Hematopoietic multipotent progenitor cell treated with erythropoietin and hydrocortisone succinate and interleukin-3 and kit ligand, for 6 days (in vitro differentiated cells): ENCODE measurements at regions not wholly inside any gene's neighbourhood (a gene's known extent, or its start where the extent isn't known, plus 50 kb on each side); places are given as distances from the start of the nearest gene placed in this dataset.
"Not testable (repeated sequence)": the region's sequence is repeated elsewhere in the genome, so short reads cannot be mapped to it uniquely, and the experiment has no call there.

Experiments
- DNase-seq: peaks from one replicate; pipeline ENCODE4 v3.0.0-alpha.2; 2015

DNA sequence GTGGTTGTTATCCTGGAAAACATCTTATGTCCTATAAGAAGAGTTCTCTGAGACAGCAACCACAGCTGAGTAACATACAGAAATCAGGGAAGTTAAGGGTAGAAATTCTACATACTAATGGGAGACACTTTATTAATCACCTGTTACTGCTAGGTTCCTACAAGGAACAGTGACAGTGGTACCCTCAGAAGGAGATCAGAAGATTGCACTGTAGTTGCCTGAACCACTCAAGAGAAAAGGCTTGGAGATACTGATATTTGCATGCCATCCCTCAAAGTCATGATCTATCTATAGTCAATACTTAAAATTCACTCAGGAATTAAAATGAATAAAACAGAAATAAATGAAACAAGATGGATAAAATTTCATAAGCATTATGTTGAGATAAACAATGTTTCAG, 136.0 kb downstream of the LMLN start:
- DNase-seq = no peak

DNA sequence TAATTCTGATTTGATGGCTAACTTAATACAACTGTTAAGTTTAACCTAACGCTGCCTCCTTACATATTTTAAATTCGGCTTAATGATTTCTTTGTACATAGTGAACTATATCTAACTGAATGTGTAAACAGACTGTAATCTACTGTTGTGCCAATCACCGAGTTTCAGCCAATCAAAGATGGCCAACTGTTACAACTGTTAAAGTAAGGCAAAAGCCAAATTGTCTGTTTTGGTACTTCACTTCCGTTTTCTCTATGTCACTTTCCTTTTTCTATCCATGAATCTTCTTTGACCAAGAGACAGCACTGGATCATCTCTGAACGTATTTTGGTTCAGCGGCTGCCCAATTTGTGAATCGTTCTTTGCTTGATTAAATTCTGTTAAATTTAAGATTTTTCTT, 137.0 kb downstream of the LMLN start:
- DNase-seq = no peak

DNA sequence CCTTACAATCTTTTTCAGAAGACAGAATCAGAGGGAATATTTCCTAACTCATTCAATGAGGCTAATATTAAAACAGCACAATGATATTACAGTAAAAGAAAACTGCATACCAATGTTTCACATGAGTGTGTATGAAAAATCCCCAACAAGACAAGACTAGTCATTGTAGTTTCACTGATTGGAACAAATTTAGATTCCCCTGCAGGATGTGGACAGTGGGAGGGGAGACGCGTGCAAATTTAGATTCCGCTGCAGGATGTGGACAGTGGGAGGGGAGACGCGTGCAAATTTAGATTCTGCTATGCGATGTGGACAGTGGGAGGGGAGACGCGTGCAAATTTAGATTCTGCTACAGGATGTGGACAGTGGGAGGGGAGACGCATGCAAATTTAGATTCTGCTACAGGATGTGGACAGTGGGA, 138.7 kb downstream of the LMLN start:
- DNase-seq = not testable (repeated sequence)

GRCh38 chr3:198103070-198103469, 143.1 kb downstream of the LMLN start:
- not testable (repeated sequence) for DNase-seq

GRCh38 chr3:198106265-198106664, 146.2 kb downstream of the LMLN start:
- no peak for DNase-seq

DNA sequence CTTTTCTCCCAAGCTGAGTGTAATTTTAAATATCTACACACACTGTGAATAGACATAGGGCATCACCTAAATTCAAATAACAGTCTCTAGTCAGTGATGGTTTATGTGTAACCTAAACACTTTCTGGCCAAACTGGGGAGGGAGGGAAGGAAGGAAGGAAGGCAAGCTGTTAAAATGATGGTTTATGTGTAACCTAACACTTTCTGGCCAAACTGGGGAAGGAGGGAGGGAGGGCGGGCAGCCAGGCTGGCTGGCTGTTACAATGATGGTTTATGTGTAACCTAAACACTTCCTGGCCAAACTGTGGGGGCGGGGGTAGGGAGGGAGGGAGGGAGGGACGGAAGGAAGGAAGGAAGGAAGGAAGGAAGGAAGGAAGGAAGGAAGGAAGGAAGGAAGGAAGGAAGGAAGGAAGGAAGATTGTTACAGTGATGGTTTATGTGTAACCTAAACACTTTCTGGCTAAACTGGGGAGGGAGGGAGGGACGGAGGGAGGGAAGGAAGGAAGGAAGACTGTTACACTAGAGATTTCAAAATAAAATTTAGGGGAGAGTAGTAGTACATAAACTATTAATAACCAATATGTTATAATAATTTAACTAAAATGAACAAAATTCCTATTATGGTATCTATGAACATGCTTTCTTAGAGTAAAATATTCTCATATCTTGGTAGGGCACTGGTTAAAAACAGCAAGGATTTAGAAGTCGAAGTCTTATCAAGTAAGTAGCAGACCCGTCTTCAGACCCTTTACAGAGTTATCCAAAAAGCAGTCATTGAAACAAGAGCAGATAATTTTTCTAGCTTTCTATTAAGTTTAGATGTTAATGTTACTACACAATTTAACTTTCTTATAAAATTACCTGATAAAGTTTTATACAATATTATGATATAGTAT, 148.1 kb downstream of the LMLN start:
- peak; percentile 26 for DNase-seq

GRCh38 chr3:198109883-198110282, 149.9 kb downstream of the LMLN start:
- DNase-seq = no peak

- no peak for DNase-seq
These were observed 152.0 kb downstream of the LMLN start for GRCh38 chr3:198112031-198112430.

DNA sequence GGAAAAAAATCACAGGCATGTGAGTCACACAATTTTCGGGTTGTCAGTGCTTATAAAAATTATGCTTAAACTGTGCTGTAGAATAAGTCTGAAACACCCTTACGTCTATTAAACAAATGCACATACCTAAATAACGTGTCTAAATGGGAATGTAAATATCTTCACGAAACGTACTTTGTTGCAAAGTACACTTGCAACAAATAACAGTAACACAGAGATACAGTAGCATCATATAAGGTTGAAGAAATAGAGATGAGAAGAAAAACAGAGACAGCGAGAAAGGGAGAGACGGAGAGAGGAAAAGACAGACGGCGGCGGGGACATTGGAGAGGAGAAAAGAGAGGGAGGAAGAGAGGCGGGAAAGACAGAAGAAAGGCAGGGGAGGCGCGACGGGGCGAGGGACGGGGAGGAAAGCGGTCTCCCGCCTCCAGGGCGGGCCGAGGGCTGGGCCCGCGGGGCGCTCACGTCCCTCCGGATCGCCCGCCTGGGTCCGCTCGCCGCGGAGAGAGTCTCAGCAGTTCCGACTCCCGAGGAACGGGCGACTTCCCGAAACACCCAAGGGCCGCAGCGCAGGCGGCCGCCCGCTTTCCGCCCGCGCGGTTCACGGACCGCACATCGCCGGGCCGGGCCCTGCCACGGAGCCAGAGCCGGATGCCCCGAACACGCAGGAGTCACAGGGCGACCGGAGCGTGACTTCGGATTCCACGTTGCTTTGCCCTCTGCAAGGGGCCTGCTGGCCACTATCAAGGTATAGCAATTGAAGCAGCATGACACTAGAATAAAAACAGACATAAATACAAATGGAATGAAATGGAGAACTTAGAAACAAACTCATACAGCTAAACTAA, 153.4 kb downstream of the LMLN start:
- DNase-seq = peak; percentile 22

- not testable (repeated sequence) for DNase-seq
These were observed 154.5 kb downstream of the LMLN start for GRCh38 chr3:198114516-198114915.

DNA sequence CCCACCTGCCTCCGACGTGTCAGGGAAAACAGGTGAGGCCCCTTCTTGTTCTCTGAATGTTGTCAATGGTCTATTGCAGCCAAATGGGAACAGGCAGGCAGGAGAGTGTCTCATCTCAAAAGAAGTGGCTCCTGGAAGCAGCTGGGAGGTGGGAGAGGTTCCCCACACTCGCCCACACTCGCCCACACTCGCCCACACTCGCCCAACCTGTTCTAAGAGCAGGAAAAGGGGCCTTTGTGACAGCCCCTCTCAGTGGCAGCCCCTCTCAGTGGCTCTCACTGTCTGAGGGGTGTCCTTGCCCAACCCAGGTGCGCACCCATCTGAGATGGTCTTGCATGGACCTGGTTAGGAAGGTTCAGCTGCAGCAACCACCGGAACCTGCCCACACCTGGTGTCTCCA, 162.2 kb downstream of the LMLN start:
- not testable (repeated sequence) for DNase-seq

DNA sequence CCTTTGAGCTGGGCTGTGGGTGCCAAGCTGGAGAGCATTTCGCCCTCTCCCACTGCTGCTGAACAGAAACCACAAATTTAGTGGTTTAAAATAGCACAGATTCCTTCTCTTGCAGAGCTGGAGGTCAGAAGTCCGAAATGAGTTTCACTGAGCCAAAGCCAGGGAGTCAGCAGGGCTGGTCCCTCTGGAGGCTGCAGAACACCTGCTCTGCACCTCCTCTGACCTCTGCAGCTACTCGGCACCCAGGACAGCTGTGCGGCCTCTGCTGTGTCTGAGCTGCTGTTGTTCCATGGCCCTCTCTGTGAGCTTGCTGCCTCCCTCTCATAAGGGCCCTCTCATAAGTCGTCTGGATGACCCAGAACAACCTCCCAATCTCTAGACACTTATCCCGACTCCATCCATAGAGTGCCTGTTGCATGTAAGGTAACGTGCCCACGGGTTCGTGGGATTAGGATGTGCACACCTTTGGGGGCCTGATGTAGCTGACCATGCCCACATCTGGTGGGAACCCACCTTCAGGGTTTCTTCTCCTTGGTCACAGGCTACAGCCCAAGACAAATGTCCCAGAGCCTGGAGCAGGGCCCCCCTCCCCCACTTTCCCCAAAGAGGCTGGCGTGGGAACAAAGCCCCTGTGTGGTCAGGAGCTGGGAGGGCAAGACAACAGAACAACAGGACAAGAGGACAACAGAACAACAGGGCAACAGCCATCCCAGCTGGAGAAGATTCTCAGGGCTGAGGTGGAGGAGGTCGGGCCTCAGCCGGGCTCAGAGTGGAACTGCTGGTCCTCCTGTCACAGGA, 177.2 kb downstream of the LMLN start:
- DNase-seq = not testable (repeated sequence)

- DNase-seq = not testable (repeated sequence)
These were observed 178.2 kb downstream of the LMLN start for GRCh38 chr3:198138205-198138604.

GRCh38 chr3:198139037-198139436, 179.0 kb downstream of the LMLN start:
- DNase-seq = not testable (repeated sequence)

GRCh38 chr3:198139513-198140167, 179.6 kb downstream of the LMLN start:
- not testable (repeated sequence) for DNase-seq

DNA sequence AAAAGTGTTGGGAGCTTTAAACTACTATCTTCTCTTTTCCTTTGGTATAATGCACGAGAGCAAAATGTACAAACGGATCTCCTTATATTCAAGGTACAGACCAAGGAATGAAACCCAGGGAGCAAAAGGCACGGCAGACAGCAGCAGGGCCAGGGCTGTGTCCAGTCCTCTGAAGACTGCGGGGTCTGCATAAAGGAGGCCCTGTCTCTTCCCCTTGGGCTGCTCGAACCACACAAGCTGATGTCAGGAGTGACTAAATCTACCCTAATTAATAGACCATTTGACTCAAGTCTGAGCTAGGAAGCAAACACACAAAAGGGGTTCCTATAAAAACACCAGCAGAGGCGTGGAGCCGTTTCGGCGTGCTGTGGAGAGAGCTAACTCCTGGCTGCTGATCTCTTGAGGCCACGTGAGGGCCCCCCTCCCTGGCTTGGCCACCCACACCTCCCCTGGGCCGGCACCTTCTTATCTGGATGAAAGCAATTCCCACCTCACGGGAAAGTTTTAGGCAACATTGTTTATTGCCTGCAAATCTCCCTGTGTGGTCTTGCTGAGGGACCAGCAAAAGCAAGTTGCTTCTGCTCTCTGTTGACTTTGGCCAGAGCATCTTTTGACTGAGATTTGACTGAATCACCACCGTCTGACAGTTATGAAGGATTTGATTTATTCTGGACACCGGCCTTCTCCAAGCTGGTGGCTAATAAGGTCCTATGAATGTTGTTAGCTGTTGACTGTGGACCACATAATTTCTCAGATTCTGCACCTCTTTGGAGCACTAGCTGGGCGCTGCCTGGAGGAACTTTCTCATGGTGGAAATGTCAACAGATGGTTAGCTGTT, 183.5 kb downstream of the LMLN start:
- DNase-seq = not testable (repeated sequence)

GRCh38 chr3:198145231-198145784, 185.3 kb downstream of the LMLN start:
- not testable (repeated sequence) for DNase-seq

DNA sequence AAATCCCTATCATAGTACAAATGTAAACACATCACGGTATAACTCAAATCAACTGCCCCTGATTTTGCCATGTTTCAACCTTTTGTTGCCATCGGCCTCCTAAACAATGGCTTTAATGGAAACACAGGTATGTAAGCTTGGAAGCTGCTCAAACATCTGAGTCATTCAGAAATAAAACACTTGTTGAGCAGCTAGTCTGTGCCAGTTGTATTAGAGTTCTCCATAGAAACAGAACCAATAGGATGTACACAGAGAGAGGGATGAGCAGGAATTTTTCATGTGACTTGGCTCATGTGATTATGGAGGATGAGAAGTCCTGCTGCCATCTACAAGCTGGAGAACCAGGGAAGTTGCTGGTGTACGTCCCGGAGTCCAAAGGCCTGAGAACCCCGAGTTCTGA, 186.1 kb downstream of the LMLN start:
- not testable (repeated sequence) for DNase-seq

GRCh38 chr3:198146559-198147164, 186.6 kb downstream of the LMLN start:
- not testable (repeated sequence) for DNase-seq

DNA sequence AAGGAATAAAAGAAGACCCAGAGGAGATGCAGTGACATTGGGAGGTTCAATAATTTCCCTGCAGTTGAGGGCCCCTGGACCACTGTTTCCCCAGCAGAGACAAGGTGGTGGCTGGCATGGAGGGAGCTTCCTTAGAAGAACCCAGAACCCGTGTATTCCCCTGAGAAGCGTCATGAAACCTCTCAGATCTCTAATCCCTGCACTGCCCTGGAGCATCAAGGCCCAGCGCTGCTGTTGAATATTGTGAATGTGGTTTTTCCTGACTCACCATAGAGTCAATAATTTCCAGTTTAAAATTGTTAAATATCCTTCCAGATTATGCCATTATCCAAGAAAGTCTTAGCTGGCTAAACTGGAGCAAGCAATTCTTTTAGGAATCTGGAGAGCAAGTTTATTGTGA, 187.2 kb downstream of the LMLN start:
- not testable (repeated sequence) for DNase-seq
